Stimulated activated CD8-positive, alpha-beta memory T cell treated with anti-CD3 and anti-CD28 coated beads, Interleukin-4, amount 100 ng/mL, for 48 hours (primary cell): ENCODE measurements at regions not wholly inside any gene's neighbourhood (a gene's known extent, or its start where the extent isn't known, plus 50 kb on each side); places are given as distances from the start of the nearest gene placed in this dataset.
A peak's percentile ranks its signal among the peaks of the same experiment; 100 is the strongest.
"Not testable (repeated sequence)": the region's sequence is repeated elsewhere in the genome, so short reads cannot be mapped to it uniquely, and the experiment has no call there.

Experiments used
- DNase-seq: peaks from one replicate; pipeline ENCODE4 v3.0.0-alpha.2; 2020

GRCh38 chr7:136163340-136163801 is 186.2 kb upstream of the MTPN start:
- DNase-seq, result no peak

GRCh38 chr7:136150311-136150710 is 173.2 kb upstream of the MTPN start:
- DNase-seq, result no peak

GRCh38 chr7:136148920-136149319 is 171.8 kb upstream of the MTPN start:
- no peak for DNase-seq

GRCh38 chr7:136146925-136147324 is 169.8 kb upstream of the MTPN start:
- no peak for DNase-seq

- no peak for DNase-seq
Observed at GRCh38 chr7:136144182-136144581, 167.0 kb upstream of the MTPN start.

GRCh38 chr7:136143271-136143670 is 166.1 kb upstream of the MTPN start:
- no peak for DNase-seq

GRCh38 chr7:136142583-136142982 is 165.4 kb upstream of the MTPN start:
- DNase-seq, result no peak

- no peak for DNase-seq
Observed at GRCh38 chr7:136140469-136140868, 163.3 kb upstream of the MTPN start.

GRCh38 chr7:136139417-136139816 is 162.3 kb upstream of the MTPN start:
- no peak for DNase-seq

- DNase-seq, result no peak
Observed at GRCh38 chr7:136138991-136139390, 161.8 kb upstream of the MTPN start.

- DNase-seq, result no peak
Observed at GRCh38 chr7:136136906-136137454, 159.8 kb upstream of the MTPN start.

GRCh38 chr7:136134503-136134902 is 157.3 kb upstream of the MTPN start:
- no peak for DNase-seq

GRCh38 chr7:136133551-136133950 is 156.4 kb upstream of the MTPN start:
- DNase-seq, result no peak

- no peak for DNase-seq
Observed at GRCh38 chr7:136131304-136131630, 154.1 kb upstream of the MTPN start.

- no peak for DNase-seq
Observed at GRCh38 chr7:136130511-136131303, 153.5 kb upstream of the MTPN start.

- no peak for DNase-seq
Observed at GRCh38 chr7:136128050-136128449, 150.9 kb upstream of the MTPN start.

GRCh38 chr7:136123352-136123751 is 146.2 kb upstream of the MTPN start:
- DNase-seq, result no peak

GRCh38 chr7:136122026-136122425 is 144.9 kb upstream of the MTPN start:
- no peak for DNase-seq

- DNase-seq, result no peak
Observed at GRCh38 chr7:136117539-136117938, 140.4 kb upstream of the MTPN start.

- no peak for DNase-seq
Observed at GRCh38 chr7:136116186-136116585, 139.0 kb upstream of the MTPN start.

- DNase-seq, result peak; percentile 76
Observed at GRCh38 chr7:136114966-136115762, 138.0 kb upstream of the MTPN start.

GRCh38 chr7:136114467-136114866 is 137.3 kb upstream of the MTPN start:
- not testable (repeated sequence) for DNase-seq

GRCh38 chr7:136109037-136109436 is 131.9 kb upstream of the MTPN start:
- DNase-seq, result not testable (repeated sequence)

GRCh38 chr7:136105191-136105590 is 128.0 kb upstream of the MTPN start:
- DNase-seq, result no peak
